ENCODE measurements at regions not wholly inside any gene's neighbourhood (a gene's known extent, or its start where the extent isn't known, plus 50 kb on each side); places are given as distances from the start of the nearest gene placed in this dataset.

GRCh38 chr20:50245498-50246366, 55.1 kb downstream of the CEBPB start:
- peaks cover 88% of the 10 kb centered on the region for H3K4me1 Mint-ChIP-seq (ENCODE audit: low read depth, unreplicated experiment)
- H3K27ac Mint-ChIP-seq (ENCODE audit: unreplicated experiment), result peak overlapping the region; percentile 93
- no TSS peak for BruUV-seq (replicated peaks)
- intact Hi-C loops (cut with micrococcal nuclease; ENCODE audit: unreplicated experiment), result loop anchor here (5.0 kb wide), 1 partner anchor 53 kb away; the partner anchor contains the start of gene CEBPB
- H3K4me3 Mint-ChIP-seq (ENCODE audit: low read depth, unreplicated experiment), result peak overlapping the region; percentile 47
- H3K9me3 Mint-ChIP-seq (ENCODE audit: low read depth, unreplicated experiment), result no peaks in the 10 kb centered on the region
- no peak for TF ChIP-seq CTCF (IDR thresholded peaks at IDR 0.05; ENCODE audit: unreplicated experiment)
- peak; percentile 63 for DNase-seq
- H3K36me3 Mint-ChIP-seq (ENCODE audit: insufficient read depth, unreplicated experiment), result peaks cover 48% of the 10 kb centered on the region
- CTCF ChIA-PET, result interaction anchor here (0.6 to 2.6 kb wide), 12 partner anchors 9 to 815 kb away, joined by 3 to 9 read pairs (median 4); partner anchors contain the start of gene CEBPB
- H3K27me3 Mint-ChIP-seq (ENCODE audit: unreplicated experiment), result no peaks in the 10 kb centered on the region

- no TSS peak for BruUV-seq (replicated peaks)
- H3K27me3 Mint-ChIP-seq (ENCODE audit: unreplicated experiment), result no peaks in the 10 kb centered on the region
- H3K4me3 Mint-ChIP-seq (ENCODE audit: low read depth, unreplicated experiment), result peak overlapping the region; percentile 47
- peaks cover 81% of the 10 kb centered on the region for H3K4me1 Mint-ChIP-seq (ENCODE audit: low read depth, unreplicated experiment)
- H3K27ac Mint-ChIP-seq (ENCODE audit: unreplicated experiment), result peak overlapping the region; percentile 93
- TF ChIP-seq CTCF (IDR thresholded peaks at IDR 0.05; ENCODE audit: unreplicated experiment), result no peak
- CTCF ChIA-PET, result interaction anchor here (0.6 to 2.6 kb wide), 2 partner anchors 21 to 229 kb away, joined by 4 to 9 read pairs; no protein-coding TSS in a partner anchor
- H3K9me3 Mint-ChIP-seq (ENCODE audit: low read depth, unreplicated experiment), result no peaks in the 10 kb centered on the region
- intact Hi-C loops (cut with micrococcal nuclease; ENCODE audit: unreplicated experiment), result loop anchor here (5.0 kb wide), 1 partner anchor 54 kb away; the partner anchor contains the start of gene CEBPB
- peak; percentile 87 for DNase-seq
- peaks cover 49% of the 10 kb centered on the region for H3K36me3 Mint-ChIP-seq (ENCODE audit: insufficient read depth, unreplicated experiment)
Observed at GRCh38 chr20:50246367-50247195, 56.0 kb downstream of the CEBPB start.

- DNase-seq, result no peak
- peaks cover 81% of the 10 kb centered on the region for H3K4me1 Mint-ChIP-seq (ENCODE audit: low read depth, unreplicated experiment)
- H3K9me3 Mint-ChIP-seq (ENCODE audit: low read depth, unreplicated experiment), result no peaks in the 10 kb centered on the region
- CTCF ChIA-PET, result interaction anchor here (0.8 to 1.4 kb wide), 3 partner anchors 13 to 36 kb away, joined by 3 to 6 read pairs (median 3); no protein-coding TSS in a partner anchor
- no peak for TF ChIP-seq CTCF (IDR thresholded peaks at IDR 0.05; ENCODE audit: unreplicated experiment)
- intact Hi-C loops (cut with micrococcal nuclease; ENCODE audit: unreplicated experiment), result loop anchor here (5.0 kb wide), 1 partner anchor 55 kb away; the partner anchor contains the start of gene CEBPB
- H3K36me3 Mint-ChIP-seq (ENCODE audit: insufficient read depth, unreplicated experiment), result peaks cover 53% of the 10 kb centered on the region
- no TSS peak for BruUV-seq (replicated peaks)
- H3K27ac Mint-ChIP-seq (ENCODE audit: unreplicated experiment), result peak overlapping the region; percentile 93
- H3K27me3 Mint-ChIP-seq (ENCODE audit: unreplicated experiment), result no peaks in the 10 kb centered on the region
- H3K4me3 Mint-ChIP-seq (ENCODE audit: low read depth, unreplicated experiment), result peak overlapping the region; percentile 47
Observed at GRCh38 chr20:50247196-50248094, 56.8 kb downstream of the CEBPB start.
